ENCODE measurements at regions not wholly inside any gene's neighbourhood (a gene's known extent, or its start where the extent isn't known, plus 50 kb on each side); places are given as distances from the start of the nearest gene placed in this dataset.

GRCh38 chr3:104175696-104176095 lies 1191.0 kb upstream of the ALCAM start:
- Histone ChIP-seq H3K27ac (ENCODE audit: low read depth, low read length) (no peak overlapping the region), H2BK12ac (ENCODE audit: low read depth, low read length) (no peak overlapping the region), H2BK15ac (ENCODE audit: low read length) (no peak overlapping the region), H3K18ac (ENCODE audit: extremely low read depth, low read length) (no peak overlapping the region), H4K20me1 (replicated peaks in 1 of 2; ENCODE audit: control insufficient read depth in 1 of 2, insufficient read depth in 2 of 2, low read length in 2 of 2) (no peaks in the 10 kb centered on the region), H3K56ac (replicated peaks; ENCODE audit: insufficient read length, low read depth, low read length) (no peak overlapping the region), H2BK20ac (ENCODE audit: low read length) (no peak overlapping the region), H3K79me2 (ENCODE audit: control insufficient read depth in 1 of 2, insufficient read depth in 2 of 2, low read length in 2 of 2) (no peaks in the 10 kb centered on the region), H2AFZ (ENCODE audit: low read length) (peak overlapping the region; percentile 49; the same call in 1 of the 2 replicates), H3K23me2 (ENCODE audit: low read depth, low read length) (no peaks in the 10 kb centered on the region), H3K4me2 (ENCODE audit: insufficient read depth in 1 of 2, low read depth in 2 of 2, low read length in 2 of 2) (peak overlapping the region; percentile 27 to 37; a peak in 3 of 4 replicates), H3K4ac (replicated peaks; ENCODE audit: insufficient read length, low read depth, low read length) (no peak overlapping the region), H2BK5ac (ENCODE audit: low read depth, low read length) (no peak overlapping the region), H3K79me1 (ENCODE audit: low read depth, low read length) (no peaks in the 10 kb centered on the region), H3K36me3 (ENCODE audit: control insufficient read depth in 2 of 4, insufficient read depth in 4 of 4, low read length in 3 of 4) (no peaks in the 10 kb centered on the region), H4K91ac (replicated peaks; ENCODE audit: insufficient read length, low read length) (no peak overlapping the region), H3K27me3 (replicated peaks in 1 of 4; ENCODE audit: control insufficient read depth in 3 of 4, extremely low read depth in 1 of 4, insufficient read depth in 3 of 4, low read length in 3 of 4) (no peaks in the 10 kb centered on the region), H4K5ac (ENCODE audit: insufficient read length, low read depth, low read length) (no peak overlapping the region), H3K23ac (ENCODE audit: insufficient read length) (no peak overlapping the region), H3K9ac (replicated peaks in 1 of 4; ENCODE audit: extremely low read depth in 1 of 4, low read depth in 3 of 4, low read length in 3 of 4) (peak overlapping the region in 1 of 4 experiments; percentile 34; a peak in 1 of 7 replicates), H2BK120ac (replicated peaks; ENCODE audit: low read depth, low read length) (no peak overlapping the region), H3K9me3 (ENCODE audit: insufficient read depth in 2 of 2, low read depth in 1 of 2, low read length in 1 of 2) (no peaks in the 10 kb centered on the region), H2AK5ac (ENCODE audit: low read depth, low read length) (no peak overlapping the region), H4K8ac (ENCODE audit: extremely low read depth, insufficient read depth, low read length) (no peak overlapping the region), H3K14ac (ENCODE audit: insufficient read length) (no peak overlapping the region), H3K4me1 (replicated peaks in 1 of 4; ENCODE audit: control insufficient read depth in 3 of 4, insufficient read depth in 4 of 4, low read length in 3 of 4) (peaks cover 0 to 4% (median 2%) of the 10 kb centered on the region in 4 experiments; a peak in 2 of 7 replicates), H3K4me3 (ENCODE audit: extremely low read depth in 1 of 4, insufficient read depth in 2 of 4, low read depth in 3 of 4, low read length in 4 of 4) (peak overlapping the region in 1 of 4 experiments; percentile 24; a peak in 1 of 8 replicates)
- ChIA-PET CTCF (ENCODE audit: partially characterized antibody) (no interaction called here), POLR2A (ENCODE audit: partially characterized antibody) (no interaction called here)
- 84% methylated on average over 3 of the region's 3 CpGs; no CpG with 5 or more reads in 1 of the 2 experiments for WGBS, 2 experiments (ENCODE audit: extremely low coverage in 1 of 2, insufficient coverage in 1 of 2, insufficient read length in 1 of 2, insufficient replicate concordance in 2 of 2, low coverage in 1 of 2, low lambda C conversion rate in 2 of 2, missing lambda C conversion rate in 1 of 2)
- FAIRE-seq (peak; percentile 57), DNase-seq (ENCODE audit: low read depth in 1 of 2, low spot score in 2 of 2) (no peak)
- TF ChIP-seq SUZ12 (IDR thresholded peaks at IDR 0.05; ENCODE audit: low read length), result no peak
- no peak for TF ChIP-seq SP1 (IDR thresholded peaks at IDR 0.05; ENCODE audit: low read depth, low read length)
- TF ChIP-seq SIN3A (conservative IDR thresholded peaks at IDR 0.05 in 1 of 2, IDR thresholded peaks at IDR 0.05 in 1 of 2; ENCODE audit: low read depth in 1 of 2, low read length in 2 of 2), result no peak
- no peak for TF ChIP-seq RAD21 (IDR thresholded peaks at IDR 0.05 in 1 of 2, conservative IDR thresholded peaks at IDR 0.05 in 1 of 2; ENCODE audit: low read depth in 2 of 2, low read length in 2 of 2)
- TF ChIP-seq CREB1 (IDR thresholded peaks at IDR 0.05), result no peak
- TF ChIP-seq TAF1 (IDR thresholded peaks at IDR 0.05; ENCODE audit: low read depth, low read length), result no peak
- no peak for TF ChIP-seq NANOG (IDR thresholded peaks at IDR 0.05; ENCODE audit: insufficient read depth, low read depth, low read length, poor library complexity, severe bottlenecking)
- TF ChIP-seq SP4 (IDR thresholded peaks at IDR 0.05; ENCODE audit: low read length), result no peak
- no peak for TF ChIP-seq RNF2 (IDR thresholded peaks at IDR 0.05; ENCODE audit: borderline replicate concordance, low read depth, low read length, missing control alignments, poor library complexity, severe bottlenecking)
- TF ChIP-seq NRF1 (IDR thresholded peaks at IDR 0.05; ENCODE audit: low read depth, low read length), result no peak
- TF ChIP-seq TCF12 (IDR thresholded peaks at IDR 0.05; ENCODE audit: low read depth, low read length), result no peak
- no peak for TF ChIP-seq POLR2A (IDR thresholded peaks at IDR 0.05; ENCODE audit: control extremely low read depth in 1 of 2, low read depth in 2 of 2, low read length in 2 of 2)
- TF ChIP-seq ATF2 (IDR thresholded peaks at IDR 0.05; ENCODE audit: low read length), result no peak
